ENCODE measurements at regions not wholly inside any gene's neighbourhood (a gene's known extent, or its start where the extent isn't known, plus 50 kb on each side); places are given as distances from the start of the nearest gene placed in this dataset.

DNA sequence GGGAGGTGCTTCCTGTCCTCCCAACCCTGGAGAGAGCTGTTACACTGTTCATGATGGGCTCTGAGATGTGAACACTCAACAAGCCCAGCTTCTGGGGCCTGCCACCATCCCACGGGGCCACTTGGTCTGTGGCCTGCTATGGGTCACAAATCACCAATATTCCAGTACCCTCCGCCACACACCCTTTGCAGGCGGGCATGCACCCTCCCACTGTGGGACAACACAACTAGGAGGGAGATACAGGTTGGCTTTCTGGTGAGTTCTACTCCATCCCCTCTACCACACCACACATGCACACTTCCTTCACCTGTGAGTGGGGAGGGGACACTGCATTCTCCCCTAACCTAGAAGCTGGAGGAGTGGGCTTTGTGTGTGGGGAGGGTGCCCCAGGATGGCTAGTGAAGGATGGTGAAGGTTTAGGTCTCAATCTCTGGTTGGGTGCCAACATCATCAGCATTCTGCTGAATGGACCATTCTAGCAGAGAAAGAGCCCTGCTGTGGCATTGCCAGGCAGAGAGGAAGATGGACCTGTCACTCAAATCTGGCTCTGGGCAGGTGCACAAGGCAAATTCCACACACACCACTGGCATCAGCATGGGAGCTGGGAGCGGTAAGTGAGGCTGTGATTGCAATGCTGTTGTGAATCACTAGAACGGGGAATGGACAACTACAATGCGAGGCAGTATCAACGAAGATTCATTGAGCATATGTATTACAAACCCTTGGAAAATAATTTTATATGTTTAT lies 175.1 kb downstream of the THBS2 start:
- Histone ChIP-seq H3K9me3 (ENCODE audit: low read depth, low read length) (no peaks in the 10 kb centered on the region), H3K4me3 (no peak overlapping the region), H3K9ac (ENCODE audit: insufficient read length) (no peak overlapping the region), H3K27ac (no peak overlapping the region), H3K36me3 (ENCODE audit: insufficient read depth, low read length) (no peaks in the 10 kb centered on the region)
- DNase-seq (ENCODE audit: low read depth, low spot score): no peak
- no peak for TF ChIP-seq EZH2 (IDR thresholded peaks at IDR 0.05)
- TF ChIP-seq POLR2AphosphoS5 (IDR thresholded peaks at IDR 0.05; ENCODE audit: borderline replicate concordance, low read depth, low read length): no peak
- no peak for TF ChIP-seq FOXP2 (optimal IDR thresholded peaks at IDR 0.05; ENCODE audit: control extremely low read depth, extremely low read length, insufficient read depth)

DNA sequence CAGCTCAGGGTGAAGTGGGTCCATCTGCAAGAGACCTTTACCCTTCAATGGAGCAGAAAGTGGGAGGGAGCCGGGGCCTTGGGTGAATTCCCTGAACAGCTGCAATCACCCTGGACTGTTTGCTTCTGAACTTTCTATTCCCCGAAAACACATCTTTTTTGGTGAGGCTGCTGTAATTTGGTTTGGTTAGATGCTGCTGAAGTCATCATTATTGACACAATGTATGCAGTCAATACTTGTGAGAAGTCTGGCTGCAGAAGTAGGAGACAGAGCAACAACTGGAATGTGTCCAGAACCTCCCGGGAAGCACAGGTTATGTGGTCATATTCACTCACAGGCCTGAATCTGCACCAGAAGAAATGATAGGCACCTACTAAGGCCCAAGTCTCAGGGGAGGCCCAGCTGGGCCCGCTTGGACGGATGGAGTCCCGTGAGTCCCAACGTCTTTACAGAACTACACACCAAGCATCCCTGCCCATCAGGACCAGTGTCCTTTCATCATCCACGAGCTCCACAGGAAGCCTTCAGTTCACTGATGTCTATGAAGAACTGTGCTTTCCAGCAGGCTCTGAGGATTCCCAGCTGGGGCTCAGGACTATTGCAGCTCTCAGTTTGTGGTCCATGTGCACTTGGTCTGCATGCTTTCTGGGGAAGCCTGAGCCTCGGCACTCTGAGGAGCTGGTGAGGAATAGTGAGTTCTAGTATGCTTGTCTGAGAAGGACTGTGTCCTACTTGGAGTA lies 177.6 kb downstream of the THBS2 start:
- Histone ChIP-seq H3K27ac (no peak overlapping the region), H3K4me3 (no peak overlapping the region), H3K36me3 (ENCODE audit: insufficient read depth, low read length) (no peaks in the 10 kb centered on the region), H3K9me3 (ENCODE audit: low read depth, low read length) (no peaks in the 10 kb centered on the region), H3K9ac (ENCODE audit: insufficient read length) (no peak overlapping the region)
- TF ChIP-seq EZH2 (IDR thresholded peaks at IDR 0.05): no peak
- no peak for TF ChIP-seq FOXP2 (optimal IDR thresholded peaks at IDR 0.05; ENCODE audit: control extremely low read depth, extremely low read length, insufficient read depth)
- no peak for TF ChIP-seq POLR2AphosphoS5 (IDR thresholded peaks at IDR 0.05; ENCODE audit: borderline replicate concordance, low read depth, low read length)
- DNase-seq (ENCODE audit: low read depth, low spot score): no peak

DNA sequence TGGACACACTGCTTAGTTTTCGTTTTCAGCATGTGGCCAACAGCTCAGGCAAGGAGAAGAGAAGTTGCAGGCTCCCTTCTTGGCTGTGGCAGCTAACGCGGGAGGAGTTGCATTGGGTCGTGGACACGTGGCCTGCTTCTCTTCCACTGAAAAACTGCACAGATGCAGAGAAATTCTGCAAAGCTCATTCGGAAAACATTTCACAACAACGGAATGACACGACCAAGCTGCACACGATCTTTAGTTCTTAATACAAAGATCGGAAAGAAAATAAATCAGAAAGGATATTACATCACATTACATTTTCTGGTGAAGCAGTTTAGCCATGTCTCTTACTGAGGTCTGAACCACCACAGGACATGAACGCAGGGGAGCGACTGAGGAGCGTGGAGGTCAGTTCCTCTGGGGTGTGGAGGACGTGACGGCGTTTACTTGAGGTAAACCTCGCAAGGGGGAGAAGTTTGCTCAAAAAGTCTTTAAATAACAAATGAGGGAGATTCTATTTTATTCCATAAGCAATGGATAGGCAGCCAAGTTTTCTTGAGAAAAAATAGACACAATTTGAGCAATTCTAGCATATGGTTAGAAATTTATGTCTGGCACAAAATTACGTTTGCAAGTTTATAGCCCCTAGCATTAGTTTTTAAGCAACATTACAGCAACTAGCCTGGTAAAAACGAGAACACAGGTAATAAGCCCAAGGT lies 178.3 kb downstream of the THBS2 start:
- no peak overlapping the region for H3K4me3 ChIP-seq
- no peak overlapping the region for H3K27ac ChIP-seq
- H3K36me3 ChIP-seq (ENCODE audit: insufficient read depth, low read length): no peaks in the 10 kb centered on the region
- DNase-seq (ENCODE audit: low read depth, low spot score): no peak
- H3K9me3 ChIP-seq (ENCODE audit: low read depth, low read length): no peaks in the 10 kb centered on the region
- no peak overlapping the region for H3K9ac ChIP-seq (ENCODE audit: insufficient read length)
- no peak for TF ChIP-seq POLR2AphosphoS5 (IDR thresholded peaks at IDR 0.05; ENCODE audit: borderline replicate concordance, low read depth, low read length)
- TF ChIP-seq EZH2 (IDR thresholded peaks at IDR 0.05): no peak
- TF ChIP-seq FOXP2 (optimal IDR thresholded peaks at IDR 0.05; ENCODE audit: control extremely low read depth, extremely low read length, insufficient read depth): no peak

DNA sequence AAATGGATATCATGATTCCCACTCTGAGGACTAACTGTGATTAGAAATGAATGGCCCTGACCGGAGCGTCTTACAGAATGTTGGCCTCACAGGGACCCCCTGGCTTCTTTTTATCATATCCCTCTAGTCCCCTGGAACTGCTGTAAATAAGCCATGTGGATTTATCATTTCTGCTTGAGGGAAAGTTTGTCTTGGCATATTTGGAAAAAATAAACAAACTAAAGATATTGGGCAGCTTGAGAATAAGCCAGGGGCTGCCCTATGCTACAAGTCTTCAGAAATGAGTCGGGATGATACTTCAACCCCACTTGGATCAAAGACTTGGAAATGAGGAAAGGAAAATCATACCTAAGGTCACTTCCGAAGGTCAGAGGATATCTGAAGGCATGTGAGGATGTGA lies 179.1 kb downstream of the THBS2 start:
- DNase-seq (ENCODE audit: low read depth, low spot score): no peak
- Histone ChIP-seq H3K27ac (no peak overlapping the region), H3K4me3 (no peak overlapping the region), H3K9me3 (ENCODE audit: low read depth, low read length) (no peaks in the 10 kb centered on the region), H3K9ac (ENCODE audit: insufficient read length) (no peak overlapping the region), H3K36me3 (ENCODE audit: insufficient read depth, low read length) (no peaks in the 10 kb centered on the region)
- no peak for TF ChIP-seq FOXP2 (optimal IDR thresholded peaks at IDR 0.05; ENCODE audit: control extremely low read depth, extremely low read length, insufficient read depth)
- TF ChIP-seq POLR2AphosphoS5 (IDR thresholded peaks at IDR 0.05; ENCODE audit: borderline replicate concordance, low read depth, low read length): no peak
- TF ChIP-seq EZH2 (IDR thresholded peaks at IDR 0.05): no peak

DNA sequence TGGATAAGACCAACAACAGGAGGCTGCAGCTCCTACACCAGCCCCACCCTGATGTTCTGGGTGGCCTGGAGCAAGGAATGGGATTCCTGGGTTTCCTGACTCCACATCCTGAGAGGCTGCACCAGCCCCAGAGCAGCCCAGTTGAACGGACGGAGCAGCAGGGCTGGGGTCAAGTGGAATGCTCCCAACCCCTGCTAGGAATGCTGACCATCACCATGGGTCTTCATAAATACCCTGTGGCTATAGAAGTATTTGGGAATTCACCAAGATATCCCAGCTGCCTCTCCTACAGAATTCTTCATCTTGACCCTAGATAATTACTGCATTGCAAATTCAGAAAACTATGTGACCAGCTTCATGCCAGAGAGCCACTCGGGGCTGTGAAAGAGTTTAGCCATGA lies 180.3 kb downstream of the THBS2 start:
- no peak overlapping the region for H3K4me3 ChIP-seq
- no peak overlapping the region for H3K9ac ChIP-seq (ENCODE audit: insufficient read length)
- H3K36me3 ChIP-seq (ENCODE audit: insufficient read depth, low read length): no peaks in the 10 kb centered on the region
- H3K27ac ChIP-seq: no peak overlapping the region
- TF ChIP-seq POLR2AphosphoS5 (IDR thresholded peaks at IDR 0.05; ENCODE audit: borderline replicate concordance, low read depth, low read length): no peak
- no peak for TF ChIP-seq FOXP2 (optimal IDR thresholded peaks at IDR 0.05; ENCODE audit: control extremely low read depth, extremely low read length, insufficient read depth)
- TF ChIP-seq EZH2 (IDR thresholded peaks at IDR 0.05): no peak
- no peaks in the 10 kb centered on the region for H3K9me3 ChIP-seq (ENCODE audit: low read depth, low read length)
- DNase-seq (ENCODE audit: low read depth, low spot score): no peak

DNA sequence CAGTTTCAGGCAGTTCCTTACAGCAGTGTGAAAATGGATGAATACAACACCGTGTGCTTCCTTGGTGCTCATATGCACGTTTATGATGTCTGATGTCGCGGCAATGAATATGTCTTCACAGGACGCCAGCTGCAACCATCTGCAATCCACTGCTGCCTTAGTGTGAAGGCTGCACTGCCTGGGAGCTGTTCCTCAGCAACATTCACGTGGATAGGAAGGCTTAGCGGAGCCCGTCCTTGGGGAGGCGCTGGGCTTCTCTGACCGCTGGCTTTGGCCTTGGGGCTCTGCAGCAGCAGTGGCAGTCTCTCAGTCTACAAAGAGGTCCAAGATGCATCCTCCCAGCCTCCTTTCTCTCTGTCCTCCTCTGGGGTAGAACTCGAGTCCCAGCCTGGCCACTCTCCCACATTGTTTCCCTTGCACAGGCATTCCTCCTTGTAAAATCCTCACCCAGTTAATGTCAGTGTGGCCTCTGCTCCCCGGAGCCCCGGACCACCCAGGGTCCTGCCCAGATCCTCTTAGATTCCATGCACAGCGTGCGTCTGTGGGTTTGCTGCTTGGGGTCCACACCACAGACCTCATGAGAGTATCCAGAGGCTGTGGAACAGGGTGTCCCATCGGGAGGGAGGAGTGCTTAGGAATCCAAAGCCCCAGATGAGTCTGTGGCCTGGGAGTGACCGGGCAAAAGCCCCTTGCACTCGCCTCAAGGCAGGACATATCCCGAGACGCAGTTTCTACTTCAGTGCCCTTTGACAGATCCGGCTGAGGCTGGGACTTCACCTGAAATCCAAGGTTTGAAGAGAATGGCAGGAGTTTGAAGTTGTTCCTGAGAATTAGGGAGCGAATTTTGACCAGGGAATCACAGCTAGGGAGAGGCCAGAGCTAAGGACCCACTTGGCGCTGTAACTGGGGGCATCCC lies 181.3 kb downstream of the THBS2 start:
- Histone ChIP-seq H3K9me3 (ENCODE audit: low read depth, low read length) (no peaks in the 10 kb centered on the region), H3K27ac (no peak overlapping the region), H3K9ac (ENCODE audit: insufficient read length) (no peak overlapping the region), H3K4me3 (no peak overlapping the region), H3K36me3 (ENCODE audit: insufficient read depth, low read length) (no peaks in the 10 kb centered on the region)
- TF ChIP-seq EZH2 (IDR thresholded peaks at IDR 0.05): no peak
- TF ChIP-seq POLR2AphosphoS5 (IDR thresholded peaks at IDR 0.05; ENCODE audit: borderline replicate concordance, low read depth, low read length): no peak
- no peak for TF ChIP-seq FOXP2 (optimal IDR thresholded peaks at IDR 0.05; ENCODE audit: control extremely low read depth, extremely low read length, insufficient read depth)
- DNase-seq (ENCODE audit: low read depth, low spot score): no peak

DNA sequence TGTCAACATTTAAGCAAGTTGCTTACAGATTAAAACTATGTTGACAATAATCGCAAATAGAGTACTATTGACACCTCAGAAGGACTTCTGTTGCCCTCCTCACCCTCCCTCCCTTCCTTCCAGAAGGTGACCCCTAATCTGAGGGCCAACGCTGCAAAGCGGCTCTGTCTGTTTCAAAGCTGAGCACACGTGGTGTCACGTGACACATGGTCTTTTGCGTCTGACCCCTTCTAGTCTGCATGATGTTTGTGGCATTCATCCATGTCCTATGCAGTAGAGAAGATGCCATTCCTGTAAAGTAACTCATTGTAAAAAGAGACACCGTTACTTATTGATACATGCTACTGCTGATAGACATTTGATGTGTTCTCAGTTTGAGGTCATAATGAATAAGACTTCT lies 182.3 kb downstream of the THBS2 start:
- no peak overlapping the region for H3K27ac ChIP-seq
- no peak overlapping the region for H3K9ac ChIP-seq (ENCODE audit: insufficient read length)
- DNase-seq (ENCODE audit: low read depth, low spot score): no peak
- H3K4me3 ChIP-seq: no peak overlapping the region
- H3K36me3 ChIP-seq (ENCODE audit: insufficient read depth, low read length): no peaks in the 10 kb centered on the region
- TF ChIP-seq EZH2 (IDR thresholded peaks at IDR 0.05) (no peak), FOXP2 (optimal IDR thresholded peaks at IDR 0.05; ENCODE audit: control extremely low read depth, extremely low read length, insufficient read depth) (no peak)
- no peaks in the 10 kb centered on the region for H3K9me3 ChIP-seq (ENCODE audit: low read depth, low read length)
